Retinal pigment epithelial cell (primary cell): ENCODE measurements at regions not wholly inside any gene's neighbourhood (a gene's known extent, or its start where the extent isn't known, plus 50 kb on each side); places are given as distances from the start of the nearest gene placed in this dataset.

Experiments
- DNase-seq: peaks from one replicate; pipeline ENCODE4 v3.0.0-alpha.2; 2010; ENCODE audit warnings: low read depth
- H3K4me3 ChIP-seq: 2 replicates; pipeline ENCODE4 v1.5.1; 2011; ENCODE audit warnings: mild to moderate bottlenecking, low read length, control low read depth, moderate library complexity
- CTCF ChIP-seq: conservative IDR thresholded peaks from 2 replicates; pipeline ENCODE4 v1.5.1; 2011; ENCODE audit warnings: low read depth, low read length, control low read depth, inconsistent platforms

- no peak overlapping the region for H3K4me3 ChIP-seq
- no peak for TF ChIP-seq CTCF
- DNase-seq: no peak
Observed at GRCh38 chr15:38928431-38928830, 363.8 kb upstream of the RASGRP1 start.

GRCh38 chr15:38930851-38931572 is 366.4 kb upstream of the RASGRP1 start:
- no peak overlapping the region for H3K4me3 ChIP-seq
- no peak for TF ChIP-seq CTCF
- no peak for DNase-seq

- peak; percentile 69 for DNase-seq
- no peak for TF ChIP-seq CTCF
- H3K4me3 ChIP-seq: no peak overlapping the region
Observed at GRCh38 chr15:38941399-38941953, 376.9 kb upstream of the RASGRP1 start.

GRCh38 chr15:38944536-38944935 is 379.9 kb upstream of the RASGRP1 start:
- TF ChIP-seq CTCF: no peak
- no peak for DNase-seq
- no peak overlapping the region for H3K4me3 ChIP-seq

GRCh38 chr15:38945551-38946298 is 381.1 kb upstream of the RASGRP1 start:
- TF ChIP-seq CTCF: no peak
- no peak for DNase-seq
- H3K4me3 ChIP-seq: no peak overlapping the region

- H3K4me3 ChIP-seq: no peak overlapping the region
- DNase-seq: no peak
- no peak for TF ChIP-seq CTCF
Observed at GRCh38 chr15:38954090-38954489, 389.5 kb upstream of the RASGRP1 start.
